OCI-LY1 (cell line): ENCODE measurements at regions not wholly inside any gene's neighbourhood (a gene's known extent, or its start where the extent isn't known, plus 50 kb on each side); places are given as distances from the start of the nearest gene placed in this dataset.

Experiments
- EZH2 ChIP-seq: fragments of 200-600 bp; sonication (generic), shearing (Covaris generic); IDR thresholded peaks from 2 replicates; pipeline ENCODE4 v1.8.0; 2017; ENCODE audit warnings: borderline replicate concordance, mixed run types, mild to moderate bottlenecking, antibody characterized with exemption, low read length, moderate library complexity, mixed read lengths
- TF ChIP-seq, protein P1 (sequence below): fragments of 200-600 bp; sonication (generic), shearing (Covaris generic); IDR thresholded peaks from 2 replicates; pipeline ENCODE4 v1.5.1; 2017; ENCODE audit warnings: mild to moderate bottlenecking, antibody characterized with exemption, low read length, moderate library complexity, mixed read lengths

GRCh38 chr21:32183396-32183795 is 95.5 kb downstream of the MIS18A start:
- TF ChIP-seq, protein P1, sequence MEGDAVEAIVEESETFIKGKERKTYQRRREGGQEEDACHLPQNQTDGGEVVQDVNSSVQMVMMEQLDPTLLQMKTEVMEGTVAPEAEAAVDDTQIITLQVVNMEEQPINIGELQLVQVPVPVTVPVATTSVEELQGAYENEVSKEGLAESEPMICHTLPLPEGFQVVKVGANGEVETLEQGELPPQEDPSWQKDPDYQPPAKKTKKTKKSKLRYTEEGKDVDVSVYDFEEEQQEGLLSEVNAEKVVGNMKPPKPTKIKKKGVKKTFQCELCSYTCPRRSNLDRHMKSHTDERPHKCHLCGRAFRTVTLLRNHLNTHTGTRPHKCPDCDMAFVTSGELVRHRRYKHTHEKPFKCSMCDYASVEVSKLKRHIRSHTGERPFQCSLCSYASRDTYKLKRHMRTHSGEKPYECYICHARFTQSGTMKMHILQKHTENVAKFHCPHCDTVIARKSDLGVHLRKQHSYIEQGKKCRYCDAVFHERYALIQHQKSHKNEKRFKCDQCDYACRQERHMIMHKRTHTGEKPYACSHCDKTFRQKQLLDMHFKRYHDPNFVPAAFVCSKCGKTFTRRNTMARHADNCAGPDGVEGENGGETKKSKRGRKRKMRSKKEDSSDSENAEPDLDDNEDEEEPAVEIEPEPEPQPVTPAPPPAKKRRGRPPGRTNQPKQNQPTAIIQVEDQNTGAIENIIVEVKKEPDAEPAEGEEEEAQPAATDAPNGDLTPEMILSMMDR: no peak
- TF ChIP-seq EZH2: no peak
